Stimulated activated CD4-positive, alpha-beta T cell treated with anti-CD3 and anti-CD28 coated beads, Interleukin-15, amount 100 ng/mL, for 48 hours (primary cell): ENCODE measurements at regions not wholly inside any gene's neighbourhood (a gene's known extent, or its start where the extent isn't known, plus 50 kb on each side); places are given as distances from the start of the nearest gene placed in this dataset.
"Not testable (repeated sequence)": the region's sequence is repeated elsewhere in the genome, so short reads cannot be mapped to it uniquely, and the experiment has no call there.

Experiments used
- DNase-seq, 2 donors: peaks; one replicate each; pipeline ENCODE4 v3.0.0-alpha.2; 2020; ENCODE audit warnings: low read depth in 2 of 2

- not testable (repeated sequence) for DNase-seq
Measured at GRCh38 chr15:24309700-24310099, 365.9 kb upstream of the NPAP1 start.

GRCh38 chr15:24311692-24312091 is 363.9 kb upstream of the NPAP1 start:
- DNase-seq: not testable (repeated sequence)

GRCh38 chr15:24316326-24316725 is 359.2 kb upstream of the NPAP1 start:
- not testable (repeated sequence) for DNase-seq

GRCh38 chr15:24318981-24319380 is 356.6 kb upstream of the NPAP1 start:
- DNase-seq: no peak

- not testable (repeated sequence) for DNase-seq
Measured at GRCh38 chr15:24324096-24324495, 351.5 kb upstream of the NPAP1 start.

GRCh38 chr15:24326513-24326912 is 349.1 kb upstream of the NPAP1 start:
- not testable (repeated sequence) for DNase-seq

GRCh38 chr15:24331964-24332363 is 343.6 kb upstream of the NPAP1 start:
- DNase-seq: not testable (repeated sequence)

GRCh38 chr15:24341876-24342275 is 333.7 kb upstream of the NPAP1 start:
- not testable (repeated sequence) for DNase-seq

- not testable (repeated sequence) for DNase-seq
Measured at GRCh38 chr15:24352777-24353176, 322.8 kb upstream of the NPAP1 start.

GRCh38 chr15:24381103-24381502 is 294.5 kb upstream of the NPAP1 start:
- DNase-seq: not testable (repeated sequence)

GRCh38 chr15:24385258-24385657 is 290.3 kb upstream of the NPAP1 start:
- DNase-seq: not testable (repeated sequence)

GRCh38 chr15:24394303-24394702 is 281.3 kb upstream of the NPAP1 start:
- no peak for DNase-seq

GRCh38 chr15:24412649-24413048 is 262.9 kb upstream of the NPAP1 start:
- DNase-seq: not testable (repeated sequence)

GRCh38 chr15:24426286-24427054 is 249.1 kb upstream of the NPAP1 start:
- DNase-seq: not testable (repeated sequence)

- DNase-seq: not testable (repeated sequence)
Measured at GRCh38 chr15:24427055-24427400, 248.5 kb upstream of the NPAP1 start.

GRCh38 chr15:24435075-24435820 is 240.3 kb upstream of the NPAP1 start:
- DNase-seq: not testable (repeated sequence)

- DNase-seq: not testable (repeated sequence)
Measured at GRCh38 chr15:24437270-24437669, 238.3 kb upstream of the NPAP1 start.

GRCh38 chr15:24437735-24438134 is 237.8 kb upstream of the NPAP1 start:
- not testable (repeated sequence) for DNase-seq

- DNase-seq: not testable (repeated sequence)
Measured at GRCh38 chr15:24477107-24478025, 198.2 kb upstream of the NPAP1 start.

GRCh38 chr15:24485885-24486567 is 189.5 kb upstream of the NPAP1 start:
- not testable (repeated sequence) for DNase-seq
